K562 (cell line): ENCODE measurements at regions not wholly inside any gene's neighbourhood (a gene's known extent, or its start where the extent isn't known, plus 50 kb on each side); places are given as distances from the start of the nearest gene placed in this dataset.

Experiments
- ATAC-seq: fragments of 200-7000 bp; cut with Tn5 transposase; 3 replicates; pipeline ENCODE4 v1.9.1; 2020; ENCODE audit warnings: moderate library complexity
- BruUV-seq: library from RNA; stranded (reverse); fragments of 400-500 nt; replicated peaks from 2 replicates; lab custom pipeline; 2021; lab: Mats Ljungman, UMichigan
- CTCF ChIA-PET: fragments of 300-600 bp; formaldehyde crosslinking; extraction: SDS; loops from one replicate; lab custom pipeline; 2021; ENCODE audit warnings: low intra/inter-chr PET ratio; lab: Yijun Ruan, JAX
- POLR2A ChIA-PET: fragments of 300-600, 350-650 bp; sonication (Branson Sonifier 250); formaldehyde crosslinking; extraction: SDS; loops from one replicate; lab custom pipeline; 2021; ENCODE audit warnings: antibody characterized with exemption, inconsistent platforms; lab: Yijun Ruan, JAX
- DNase-seq, 4 experiments: peaks; one replicate each; pipeline versions ENCODE4 v3.0.0 to v3.0.0-alpha.2; 2011 to 2018; ENCODE audit warnings: low spot score in 3 of 4, mixed read lengths in 3 of 4; ENCODE audit errors: extremely low read depth in 1 of 4
- FAIRE-seq: peaks from 2 replicates; lab custom pipeline; 2011; peaks lifted over from hg19 to GRCh38; lab: Jason Lieb, UNC
- H2AFZ ChIP-seq: 2 replicates; pipeline ENCODE4 v1.6.0; 2011; ENCODE audit warnings: low read depth, low read length, control low read depth, inconsistent platforms
- H3K27ac ChIP-seq: fragments of 200-600 bp; 3 replicates; pipeline ENCODE4 v1.8.0; 2011; ENCODE audit warnings: low read depth, mild to moderate bottlenecking, control low read depth, inconsistent platforms, low read length, moderate library complexity, mixed read lengths; ENCODE audit errors: extremely low read depth
- H3K27me3 ChIP-seq, 2 experiments: fragments of 300-600 bp in 1 of 2; 2 replicates in 1 of 2; 3 replicates in 1 of 2; pipeline versions ENCODE4 v1.6.0 to v1.8.0; 2011; ENCODE audit warnings: inconsistent platforms in 2 of 2, low read length in 2 of 2, mild to moderate bottlenecking in 1 of 2, mixed read lengths in 1 of 2, moderate library complexity in 1 of 2; ENCODE audit not compliant: control insufficient read depth in 2 of 2, insufficient read depth in 2 of 2
- H3K36me3 ChIP-seq: fragments of 300-600 bp; 3 replicates; pipeline ENCODE4 v1.8.0; 2011; ENCODE audit warnings: mild to moderate bottlenecking, low read length, inconsistent platforms; ENCODE audit not compliant: control insufficient read depth, insufficient read depth
- H3K4me1 ChIP-seq, 2 experiments: fragments of 200-600 bp in 1 of 2; replicated peaks in 1 of 2; 2 replicates in 1 of 2; 3 replicates in 1 of 2; pipeline versions ENCODE4 v1.5.1 to v1.8.0; 2011; ENCODE audit warnings: inconsistent platforms in 2 of 2, low read length in 2 of 2, mild to moderate bottlenecking in 1 of 2, mixed read lengths in 1 of 2, moderate library complexity in 1 of 2; ENCODE audit not compliant: control insufficient read depth in 2 of 2, insufficient read depth in 2 of 2
- H3K4me2 ChIP-seq: 2 replicates; pipeline ENCODE4 v1.6.1; 2011; ENCODE audit warnings: low read length, control low read depth, inconsistent platforms, mixed read lengths; ENCODE audit not compliant: insufficient read depth
- H3K4me3 ChIP-seq: fragments of 200-600 bp; sonication (generic), shearing (Covaris generic); 2 replicates; pipeline ENCODE4 v1.5.1; 2016; ENCODE audit warnings: control low read depth, inconsistent platforms
- H3K79me2 ChIP-seq: fragments of 200-600 bp; 3 replicates; pipeline ENCODE4 v1.8.0; 2011; ENCODE audit warnings: low read length, inconsistent platforms; ENCODE audit not compliant: control insufficient read depth, insufficient read depth
- H3K9ac ChIP-seq, 2 experiments: 2 replicates each; pipeline versions ENCODE4 v1.6.0 to v1.6.1; 2011; ENCODE audit warnings: low read depth in 2 of 2, low read length in 2 of 2, control low read depth in 1 of 2, inconsistent platforms in 1 of 2, mild to moderate bottlenecking in 1 of 2, mixed read lengths in 1 of 2; ENCODE audit not compliant: insufficient read depth in 1 of 2
- H3K9me1 ChIP-seq: one replicate; pipeline ENCODE4 v1.6.0; 2011; ENCODE audit warnings: inconsistent platforms, mild to moderate bottlenecking, low read length, moderate library complexity; ENCODE audit not compliant: control insufficient read depth, insufficient read depth
- H3K9me3 ChIP-seq: replicated peaks from 2 replicates; pipeline ENCODE4 v1.5.1; 2011; ENCODE audit warnings: low read depth, low read length, inconsistent platforms; ENCODE audit not compliant: control insufficient read depth, insufficient read depth
- H4K20me1 ChIP-seq: replicated peaks from 2 replicates; pipeline ENCODE4 v1.6.1; 2011; ENCODE audit warnings: low read length, inconsistent platforms, mixed read lengths; ENCODE audit not compliant: control insufficient read depth, insufficient read depth
- ETV6 ChIP-seq, 3 experiments: fragments of 150-350 bp in 1 of 3; sonication (generic) in 1 of 3; formaldehyde crosslinking in 1 of 3; IDR thresholded peaks; 2 replicates each; pipeline versions ENCODE4 v1.6.1 to v1.8.0; 2014 to 2022; ENCODE audit warnings: borderline replicate concordance in 2 of 3, low read depth in 2 of 3, antibody characterized with exemption in 1 of 3, low read length in 1 of 3, mild to moderate bottlenecking in 1 of 3, missing genetic modification reagents in 1 of 3
- GABPB1 ChIP-seq: sonication (generic); formaldehyde crosslinking; IDR thresholded peaks from 2 replicates; pipeline ENCODE4 v1.8.0; 2022; ENCODE audit warnings: mild to moderate bottlenecking, missing genetic modification reagents
- KLF16 ChIP-seq: IDR thresholded peaks from 2 replicates; pipeline ENCODE4 v1.6.1; 2016; ENCODE audit warnings: antibody characterized with exemption
- SMC3 ChIP-seq: conservative IDR thresholded peaks from 2 replicates; pipeline ENCODE4 v1.6.1; 2011; ENCODE audit warnings: low read depth, low read length, improper control_type of control experiment; ENCODE audit not compliant: insufficient read depth
- XRCC3 ChIP-seq: fragments of 450-650 bp; IDR thresholded peaks from 2 replicates; pipeline ENCODE4 v1.6.1; 2017; ENCODE audit warnings: mild to moderate bottlenecking, moderate library complexity
- YBX1 ChIP-seq: fragments of 450-650 bp; IDR thresholded peaks from 2 replicates; pipeline ENCODE4 v1.7.1; 2016; ENCODE audit warnings: mild to moderate bottlenecking
- YY1 ChIP-seq, 3 experiments: IDR thresholded peaks; 2 replicates each; pipeline ENCODE4 v1.6.1; 2011; ENCODE audit warnings: low read length in 2 of 3, mild to moderate bottlenecking in 2 of 3, moderate library complexity in 2 of 3, borderline replicate concordance in 1 of 3, control low read depth in 1 of 3, low read depth in 1 of 3; ENCODE audit not compliant: insufficient read depth in 3 of 3, insufficient replicate concordance in 2 of 3, control insufficient read depth in 1 of 3, insufficient read length in 1 of 3; ENCODE audit errors: extremely low read depth in 1 of 3
- ZFX ChIP-seq: sonication (generic); formaldehyde crosslinking; IDR thresholded peaks from 2 replicates; pipeline ENCODE4 v1.8.0; 2022; ENCODE audit warnings: mild to moderate bottlenecking, missing genetic modification reagents, moderate library complexity
- ZNF146 ChIP-seq: IDR thresholded peaks from one replicate; pipeline ENCODE4 v1.6.1; 2018; ENCODE audit warnings: missing compliant biosample characterization; ENCODE audit not compliant: unreplicated experiment
- ZNF584 ChIP-seq: fragments of 200-800 bp; sonication (Bioruptor generic); IDR thresholded peaks from 2 replicates; pipeline ENCODE4 v1.6.1; 2016; ENCODE audit warnings: low read depth, mild to moderate bottlenecking, missing genetic modification characterization, missing compliant biosample characterization
- WGBS: fragments of 100-300 bp; shearing (Covaris generic); methylation state at CpG from one replicate; pipeline ENCODE4 v1.1.6; 2016; ENCODE audit warnings: low coverage, mixed read lengths; ENCODE audit not compliant: insufficient coverage; ENCODE audit errors: missing lambda C conversion rate; 5-methylcytosine and 5-hydroxymethylcytosine counted together
- in situ Hi-C: fragments of 300-500 bp; cut with MboI; formaldehyde crosslinking; loops from 4 replicates; pipeline ENCODE4 v1.15.0; 2018; ENCODE audit warnings: inconsistent platforms, mixed read lengths
- intact Hi-C: fragments of 100-400 bp; cut with micrococcal nuclease; formaldehyde crosslinking; loops from 2 replicates; pipeline ENCODE4 v1.14.2; 2022
- TF ChIP-seq, protein P1 (sequence below): fragments of 450-650 bp; formaldehyde crosslinking; IDR thresholded peaks from 2 replicates; pipeline ENCODE4 v1.4.0; 2020; ENCODE audit warnings: mild to moderate bottlenecking, mixed read lengths
- TF ChIP-seq, protein P2 (sequence below): sonication (generic); formaldehyde crosslinking; IDR thresholded peaks from 2 replicates; pipeline ENCODE4 v1.8.0; 2022; ENCODE audit warnings: mild to moderate bottlenecking, missing genetic modification reagents, borderline replicate concordance
- TF ChIP-seq, protein P3 (sequence below): fragments of 250-450 bp; sonication (Bioruptor Pico); IDR thresholded peaks from 2 replicates; pipeline ENCODE4 v1.8.0; 2021; ENCODE audit warnings: mild to moderate bottlenecking, moderate library complexity
- TF ChIP-seq, protein P4 (sequence below): fragments of 450-650 bp; IDR thresholded peaks from 2 replicates; pipeline ENCODE4 v1.7.1; 2018; ENCODE audit warnings: mild to moderate bottlenecking, low read depth; ENCODE audit not compliant: partially characterized antibody

DNA sequence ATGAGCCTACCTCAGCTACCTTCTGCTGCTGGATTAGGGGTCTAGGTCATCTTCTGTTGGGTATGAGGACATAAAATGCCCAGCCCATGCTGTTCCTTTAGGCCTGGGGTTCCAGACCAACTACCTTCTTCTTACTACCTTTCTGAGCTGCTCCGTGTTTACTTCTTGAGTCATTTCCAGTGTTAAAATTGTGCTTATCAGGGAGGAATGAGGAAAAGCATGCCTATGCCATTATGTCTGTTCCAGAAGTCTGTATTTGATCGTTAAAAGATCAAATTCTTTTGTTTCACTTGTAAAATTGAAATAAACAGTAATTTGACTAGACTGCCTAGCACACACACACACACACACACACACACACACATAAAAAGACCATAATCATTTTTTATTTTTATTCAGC, 1912.7 kb upstream of the TENM3 start:
- BruUV-seq: no TSS peak
- ChIA-PET CTCF (no interaction called here), POLR2A (no interaction called here)
- H4K20me1 ChIP-seq: no peaks in the 10 kb centered on the region
- in situ Hi-C loops (no loop called here), intact Hi-C loops (no loop called here)
- no peaks in the 10 kb centered on the region for H3K27me3 ChIP-seq
- 4% methylated on average over 2 of the region's 2 CpGs for WGBS
- H3K9me3 ChIP-seq: 0 out of 2 replicates have a peak, but pooled peaks cover 1% of the 10 kb centered on the region
- DNase-seq (no peak), ATAC-seq (no peak), FAIRE-seq (no peak)
- H3K36me3 ChIP-seq: no peaks in the 10 kb centered on the region
- no peak overlapping the region for H2AFZ ChIP-seq
- no peaks in the 10 kb centered on the region for H3K4me1 ChIP-seq
- no peak overlapping the region for H3K9ac ChIP-seq
- H3K9me1 ChIP-seq: no peaks in the 10 kb centered on the region
- H3K27ac ChIP-seq: no peak overlapping the region
- H3K79me2 ChIP-seq: no peaks in the 10 kb centered on the region
- no peak overlapping the region for H3K4me2 ChIP-seq
- H3K4me3 ChIP-seq: no peak overlapping the region
- TF ChIP-seq, protein P1, sequence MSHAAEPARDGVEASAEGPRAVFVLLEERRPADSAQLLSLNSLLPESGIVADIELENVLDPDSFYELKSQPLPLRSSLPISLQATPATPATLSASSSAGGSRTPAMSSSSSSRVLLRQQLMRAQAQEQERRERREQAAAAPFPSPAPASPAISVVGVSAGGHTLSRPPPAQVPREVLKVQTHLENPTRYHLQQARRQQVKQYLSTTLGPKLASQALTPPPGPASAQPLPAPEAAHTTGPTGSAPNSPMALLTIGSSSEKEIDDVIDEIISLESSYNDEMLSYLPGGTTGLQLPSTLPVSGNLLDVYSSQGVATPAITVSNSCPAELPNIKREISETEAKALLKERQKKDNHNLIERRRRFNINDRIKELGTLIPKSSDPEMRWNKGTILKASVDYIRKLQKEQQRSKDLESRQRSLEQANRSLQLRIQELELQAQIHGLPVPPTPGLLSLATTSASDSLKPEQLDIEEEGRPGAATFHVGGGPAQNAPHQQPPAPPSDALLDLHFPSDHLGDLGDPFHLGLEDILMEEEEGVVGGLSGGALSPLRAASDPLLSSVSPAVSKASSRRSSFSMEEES (CRISPR knock-in tag): no peak
- TF ChIP-seq ETV6 (IDR thresholded peaks at IDR 0.05; ENCODE audit: borderline replicate concordance in 1 of 2, low read depth in 2 of 2, low read length in 1 of 2) (no peak), ETV6 (CRISPR knock-in tag; IDR thresholded peaks at IDR 0.05; ENCODE audit: borderline replicate concordance) (no peak), ZNF584 (CRISPR knock-in tag) (no peak), YY1 (IDR thresholded peaks at IDR 0.05; ENCODE audit: borderline replicate concordance in 1 of 3, control insufficient read depth in 1 of 3, extremely low read depth in 1 of 3, insufficient read depth in 3 of 3, insufficient read length in 1 of 3, insufficient replicate concordance in 2 of 3, low read depth in 1 of 3, low read length in 2 of 3) (no peak), KLF16 (no peak), ZNF146 (CRISPR knock-in tag) (no peak), ZFX (CRISPR knock-in tag) (no peak), GABPB1 (CRISPR knock-in tag) (no peak), XRCC3 (no peak), SMC3 (no peak), YBX1 (no peak)
- TF ChIP-seq, protein P2, sequence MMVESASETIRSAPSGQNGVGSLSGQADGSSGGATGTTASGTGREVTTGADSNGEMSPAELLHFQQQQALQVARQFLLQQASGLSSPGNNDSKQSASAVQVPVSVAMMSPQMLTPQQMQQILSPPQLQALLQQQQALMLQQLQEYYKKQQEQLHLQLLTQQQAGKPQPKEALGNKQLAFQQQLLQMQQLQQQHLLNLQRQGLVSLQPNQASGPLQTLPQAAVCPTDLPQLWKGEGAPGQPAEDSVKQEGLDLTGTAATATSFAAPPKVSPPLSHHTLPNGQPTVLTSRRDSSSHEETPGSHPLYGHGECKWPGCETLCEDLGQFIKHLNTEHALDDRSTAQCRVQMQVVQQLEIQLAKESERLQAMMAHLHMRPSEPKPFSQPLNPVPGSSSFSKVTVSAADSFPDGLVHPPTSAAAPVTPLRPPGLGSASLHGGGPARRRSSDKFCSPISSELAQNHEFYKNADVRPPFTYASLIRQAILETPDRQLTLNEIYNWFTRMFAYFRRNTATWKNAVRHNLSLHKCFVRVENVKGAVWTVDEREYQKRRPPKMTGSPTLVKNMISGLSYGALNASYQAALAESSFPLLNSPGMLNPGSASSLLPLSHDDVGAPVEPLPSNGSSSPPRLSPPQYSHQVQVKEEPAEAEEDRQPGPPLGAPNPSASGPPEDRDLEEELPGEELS (CRISPR knock-in tag): no peak
- TF ChIP-seq, protein P3, sequence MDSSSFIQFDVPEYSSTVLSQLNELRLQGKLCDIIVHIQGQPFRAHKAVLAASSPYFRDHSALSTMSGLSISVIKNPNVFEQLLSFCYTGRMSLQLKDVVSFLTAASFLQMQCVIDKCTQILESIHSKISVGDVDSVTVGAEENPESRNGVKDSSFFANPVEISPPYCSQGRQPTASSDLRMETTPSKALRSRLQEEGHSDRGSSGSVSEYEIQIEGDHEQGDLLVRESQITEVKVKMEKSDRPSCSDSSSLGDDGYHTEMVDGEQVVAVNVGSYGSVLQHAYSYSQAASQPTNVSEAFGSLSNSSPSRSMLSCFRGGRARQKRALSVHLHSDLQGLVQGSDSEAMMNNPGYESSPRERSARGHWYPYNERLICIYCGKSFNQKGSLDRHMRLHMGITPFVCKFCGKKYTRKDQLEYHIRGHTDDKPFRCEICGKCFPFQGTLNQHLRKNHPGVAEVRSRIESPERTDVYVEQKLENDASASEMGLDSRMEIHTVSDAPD (CRISPR knock-in tag): no peak
- TF ChIP-seq, protein P4, sequence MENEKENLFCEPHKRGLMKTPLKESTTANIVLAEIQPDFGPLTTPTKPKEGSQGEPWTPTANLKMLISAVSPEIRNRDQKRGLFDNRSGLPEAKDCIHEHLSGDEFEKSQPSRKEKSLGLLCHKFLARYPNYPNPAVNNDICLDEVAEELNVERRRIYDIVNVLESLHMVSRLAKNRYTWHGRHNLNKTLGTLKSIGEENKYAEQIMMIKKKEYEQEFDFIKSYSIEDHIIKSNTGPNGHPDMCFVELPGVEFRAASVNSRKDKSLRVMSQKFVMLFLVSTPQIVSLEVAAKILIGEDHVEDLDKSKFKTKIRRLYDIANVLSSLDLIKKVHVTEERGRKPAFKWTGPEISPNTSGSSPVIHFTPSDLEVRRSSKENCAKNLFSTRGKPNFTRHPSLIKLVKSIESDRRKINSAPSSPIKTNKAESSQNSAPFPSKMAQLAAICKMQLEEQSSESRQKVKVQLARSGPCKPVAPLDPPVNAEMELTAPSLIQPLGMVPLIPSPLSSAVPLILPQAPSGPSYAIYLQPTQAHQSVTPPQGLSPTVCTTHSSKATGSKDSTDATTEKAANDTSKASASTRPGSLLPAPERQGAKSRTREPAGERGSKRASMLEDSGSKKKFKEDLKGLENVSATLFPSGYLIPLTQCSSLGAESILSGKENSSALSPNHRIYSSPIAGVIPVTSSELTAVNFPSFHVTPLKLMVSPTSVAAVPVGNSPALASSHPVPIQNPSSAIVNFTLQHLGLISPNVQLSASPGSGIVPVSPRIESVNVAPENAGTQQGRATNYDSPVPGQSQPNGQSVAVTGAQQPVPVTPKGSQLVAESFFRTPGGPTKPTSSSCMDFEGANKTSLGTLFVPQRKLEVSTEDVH: no peak
